GM19324 (cell line): ENCODE measurements at regions not wholly inside any gene's neighbourhood (a gene's known extent, or its start where the extent isn't known, plus 50 kb on each side); places are given as distances from the start of the nearest gene placed in this dataset.

ENCODE experiments used
- ATAC-seq: cut with Tn5 transposase; IDR thresholded peaks from one replicate; pipeline ENCODE4 v1.9.1; 2021; ENCODE audit warnings: mild to moderate bottlenecking, moderate library complexity; ENCODE audit not compliant: unreplicated experiment, low FRiP score

- no peak for ATAC-seq
Measured at GRCh38 chr1:212525479-212526110, 83.0 kb upstream of the ATF3 start.

DNA sequence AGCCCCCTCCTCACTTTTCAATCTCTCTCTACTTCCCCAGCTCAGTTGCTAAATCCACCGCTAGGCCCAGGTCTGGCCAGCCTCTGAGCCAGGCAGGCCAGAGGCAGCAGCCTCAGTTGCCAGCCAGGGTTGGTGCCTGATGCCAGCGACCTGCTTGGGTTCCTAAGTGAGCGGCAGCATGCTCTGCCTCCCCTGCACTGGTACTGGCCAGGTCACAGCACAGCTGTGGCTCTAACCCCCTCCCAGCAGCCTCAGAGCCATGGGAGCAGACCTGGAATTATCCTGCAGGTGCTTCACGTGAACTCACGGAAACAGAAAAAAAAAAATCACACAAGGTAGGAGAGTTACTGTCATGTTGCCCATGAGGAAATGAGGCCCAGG, 82.5 kb upstream of the ATF3 start:
- no peak for ATAC-seq

- no peak for ATAC-seq
Measured at GRCh38 chr1:212528501-212528900, 80.1 kb upstream of the ATF3 start.

GRCh38 chr1:212529211-212529741, 79.3 kb upstream of the ATF3 start:
- no peak for ATAC-seq

DNA sequence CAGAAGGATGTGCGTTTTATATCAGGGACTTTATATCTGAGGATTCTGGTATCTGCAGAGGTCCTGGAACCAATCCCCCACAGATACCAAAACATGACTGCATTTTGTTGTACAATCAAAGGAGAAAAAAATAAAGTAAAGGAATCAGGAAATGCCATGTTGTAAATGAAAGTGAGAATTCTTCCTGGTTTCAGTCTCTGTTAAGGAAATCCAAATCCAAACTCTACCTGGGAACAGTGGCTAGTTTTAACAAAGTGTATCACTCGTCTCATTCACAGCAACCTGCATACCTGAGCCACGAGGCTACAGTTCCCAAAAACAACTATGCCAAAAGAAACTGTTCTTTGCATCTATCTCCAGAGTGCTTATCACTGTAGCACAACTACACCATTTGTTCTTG, 77.3 kb upstream of the ATF3 start:
- ATAC-seq: no peak

DNA sequence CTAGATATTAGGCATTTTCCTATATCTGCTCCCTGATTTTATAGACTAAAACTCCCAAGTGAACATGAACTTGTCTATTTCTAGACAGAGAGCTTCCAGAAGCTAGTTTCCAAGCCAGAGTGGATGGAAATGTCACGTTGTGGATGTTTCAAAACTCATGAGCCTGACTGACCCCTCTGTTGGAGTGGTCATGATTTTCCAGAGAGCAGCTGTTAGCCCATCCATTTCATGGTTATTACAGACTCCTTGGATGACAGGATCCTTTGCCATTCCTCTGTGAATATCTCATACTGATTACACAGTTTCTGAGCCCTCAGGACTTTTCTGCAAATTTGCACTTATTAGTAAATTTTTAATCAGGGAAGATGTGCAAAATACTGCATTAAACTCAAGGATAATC, 76.8 kb upstream of the ATF3 start:
- no peak for ATAC-seq

GRCh38 chr1:212532469-212533147, 76.0 kb upstream of the ATF3 start:
- no peak for ATAC-seq

- ATAC-seq: no peak
Measured at GRCh38 chr1:212533148-212533517, 75.4 kb upstream of the ATF3 start.

DNA sequence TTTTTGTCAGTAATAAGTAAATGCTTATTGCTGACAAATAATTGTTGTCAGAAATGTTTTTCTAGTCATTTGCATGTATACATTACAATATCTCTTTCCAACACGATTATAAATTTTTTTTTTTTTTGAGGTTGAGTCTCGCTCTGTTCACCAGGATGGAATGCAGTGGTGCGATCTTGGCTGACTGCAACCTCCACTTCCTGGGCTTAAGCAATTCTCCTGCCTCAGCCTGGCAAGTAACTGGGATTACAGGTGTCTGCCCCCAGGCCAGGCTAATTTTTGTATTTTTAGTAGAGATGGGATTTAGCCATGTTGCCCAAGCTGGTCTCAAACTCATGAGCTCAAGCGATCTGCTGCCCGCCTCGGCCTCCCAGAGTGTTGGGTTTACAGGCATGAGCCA, 72.0 kb upstream of the ATF3 start:
- ATAC-seq: no peak

GRCh38 chr1:212537610-212538009, 71.0 kb upstream of the ATF3 start:
- no peak for ATAC-seq

DNA sequence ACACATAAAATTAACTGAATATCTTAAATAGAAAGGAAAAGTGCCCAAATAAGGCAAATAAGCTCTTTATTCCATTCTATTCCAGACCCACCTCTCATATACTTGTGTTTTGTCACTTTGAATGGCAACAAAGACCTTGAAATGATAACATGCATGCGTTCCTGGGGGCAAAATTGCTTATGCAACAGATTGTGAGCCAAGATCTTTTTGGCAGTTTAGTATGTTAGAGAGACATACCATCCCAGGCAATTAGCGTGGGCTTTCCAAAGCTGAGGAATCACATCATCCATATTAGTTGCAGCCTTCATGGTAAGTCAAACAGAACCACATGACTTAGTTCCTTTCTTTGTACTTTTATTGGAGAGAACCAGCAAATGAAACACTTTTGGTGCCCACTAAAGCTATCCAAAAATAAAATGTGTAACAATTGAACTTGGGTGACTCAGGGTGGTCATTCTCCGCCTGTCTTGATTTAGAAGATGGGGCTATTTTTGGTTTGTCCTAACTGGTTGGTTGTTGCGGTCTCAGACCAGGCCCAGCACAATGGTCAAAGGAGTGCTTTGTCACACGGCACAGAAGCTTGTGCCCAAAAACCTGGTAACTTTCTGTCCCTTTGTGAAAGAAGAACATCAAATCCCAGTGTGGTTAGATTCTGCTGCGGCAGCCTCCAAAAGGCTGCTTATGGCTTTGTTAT, 68.7 kb upstream of the ATF3 start:
- ATAC-seq: no peak

GRCh38 chr1:212542761-212543187, 65.8 kb upstream of the ATF3 start:
- ATAC-seq: no peak

DNA sequence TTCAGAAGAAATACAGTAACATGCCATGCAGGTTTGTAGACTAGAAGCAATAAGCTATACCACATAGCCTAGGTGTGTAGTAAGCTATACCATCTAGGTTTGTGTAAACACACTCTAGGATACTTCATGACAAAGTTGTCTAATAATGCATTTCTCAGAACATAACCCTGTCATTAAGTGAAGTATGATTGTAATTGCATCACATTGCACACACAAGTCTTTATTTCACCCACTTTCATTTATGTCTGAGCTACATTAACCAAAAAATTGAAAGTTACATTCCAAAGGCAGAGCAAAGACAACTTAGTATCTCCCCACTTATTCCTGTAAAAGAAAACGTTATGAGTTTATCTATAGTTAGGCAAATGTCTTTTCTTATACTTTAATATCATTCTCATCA, 64.5 kb upstream of the ATF3 start:
- no peak for ATAC-seq

GRCh38 chr1:212545941-212546635, 62.5 kb upstream of the ATF3 start:
- ATAC-seq: no peak

GRCh38 chr1:212549503-212550017, 59.0 kb upstream of the ATF3 start:
- no peak for ATAC-seq

- ATAC-seq: no peak
Measured at GRCh38 chr1:212551929-212552328, 56.6 kb upstream of the ATF3 start.

GRCh38 chr1:212553676-212554075, 54.9 kb upstream of the ATF3 start:
- no peak for ATAC-seq

DNA sequence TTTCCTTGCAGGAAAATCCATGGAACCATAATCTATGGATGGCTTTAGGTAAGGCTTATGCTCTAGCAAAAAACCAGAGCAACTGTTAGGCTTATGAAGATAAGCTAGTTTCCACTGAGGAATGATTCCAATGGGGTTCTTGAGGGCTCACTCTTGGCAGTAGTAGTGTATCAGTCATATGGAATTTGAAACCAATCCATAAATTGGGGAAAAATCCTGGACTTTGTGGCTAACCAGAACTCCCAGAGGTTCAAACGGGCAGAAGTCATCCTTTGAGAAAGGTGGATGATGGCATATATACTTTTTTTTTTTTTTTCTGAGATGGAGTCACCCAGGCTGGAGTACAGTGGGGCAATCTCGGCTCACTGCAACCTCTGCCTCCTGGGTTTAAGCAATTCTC, 54.2 kb upstream of the ATF3 start:
- no peak for ATAC-seq

DNA sequence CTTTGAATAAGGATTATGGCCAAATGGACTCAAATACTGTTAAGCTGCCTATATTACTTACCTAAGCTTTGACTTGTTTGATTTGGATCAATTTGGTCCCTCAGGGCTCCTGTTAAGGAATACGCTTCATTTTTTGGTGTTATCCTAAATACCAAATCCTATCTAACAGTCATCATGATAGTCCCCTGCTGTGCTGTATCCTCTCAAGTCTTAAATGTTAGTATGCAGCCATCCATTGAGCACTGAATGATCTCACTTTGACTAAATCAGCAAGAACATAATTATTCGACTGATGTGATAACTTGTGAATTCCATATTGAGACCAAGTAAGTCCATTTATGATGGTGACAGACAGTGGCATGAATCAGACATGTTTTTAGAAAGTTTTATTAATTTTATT, 53.1 kb upstream of the ATF3 start:
- no peak for ATAC-seq

GRCh38 chr1:212556822-212557549, 51.6 kb upstream of the ATF3 start:
- ATAC-seq: no peak
